ENCODE measurements at regions not wholly inside any gene's neighbourhood (a gene's known extent, or its start where the extent isn't known, plus 50 kb on each side); places are given as distances from the start of the nearest gene placed in this dataset.

GRCh38 chr5:89377767-89378455 lies 494.9 kb upstream of the MEF2C start:
- no peak for TF ChIP-seq POLR2AphosphoS5 (IDR thresholded peaks at IDR 0.05)
- no peak for TF ChIP-seq CTCF (IDR thresholded peaks at IDR 0.05)
- TF ChIP-seq EP300 (IDR thresholded peaks at IDR 0.05): no peak
